ENCODE measurements at regions not wholly inside any gene's neighbourhood (a gene's known extent, or its start where the extent isn't known, plus 50 kb on each side); places are given as distances from the start of the nearest gene placed in this dataset.
A peak's percentile ranks its signal among the peaks of the same experiment; 100 is the strongest.

- Histone ChIP-seq H3K27ac (ENCODE audit: low read length) (no peak overlapping the region), H3K36me3 (ENCODE audit: control insufficient read depth, insufficient read depth, low read length) (no peaks in the 10 kb centered on the region), H3K9me3 (ENCODE audit: control insufficient read depth, low read depth, low read length) (no peaks in the 10 kb centered on the region), H3K27me3 (ENCODE audit: control insufficient read depth, insufficient read depth, low read length) (no peaks in the 10 kb centered on the region), H3K4me3 (ENCODE audit: low read length) (no peak overlapping the region), H3K4me1 (ENCODE audit: control insufficient read depth, insufficient read depth, low read length) (no peaks in the 10 kb centered on the region)
- DNase-seq = no peak
- WGBS (ENCODE audit: insufficient coverage, low lambda C conversion rate) = no CpG with 5 or more reads among the region's 2 CpGs
These were observed 300.1 kb downstream of the SPRY1 start for GRCh38 chr4:123696687-123697086.

GRCh38 chr4:123698556-123698955 lies 302.0 kb downstream of the SPRY1 start:
- DNase-seq = no peak
- H3K9me3 ChIP-seq (ENCODE audit: control insufficient read depth, low read depth, low read length) = no peaks in the 10 kb centered on the region
- 95% methylated on average over 2 of the region's 4 CpGs for WGBS (ENCODE audit: insufficient coverage, low lambda C conversion rate)

GRCh38 chr4:123699880-123700771 lies 303.5 kb downstream of the SPRY1 start:
- Histone ChIP-seq H3K9me3 (ENCODE audit: control insufficient read depth, low read depth, low read length) (no peaks in the 10 kb centered on the region), H3K36me3 (ENCODE audit: control insufficient read depth, insufficient read depth, low read length) (no peaks in the 10 kb centered on the region), H3K27ac (ENCODE audit: low read length) (peak overlapping the region; percentile 12), H3K27me3 (ENCODE audit: control insufficient read depth, insufficient read depth, low read length) (no peaks in the 10 kb centered on the region), H3K4me3 (ENCODE audit: low read length) (no peak overlapping the region), H3K4me1 (ENCODE audit: control insufficient read depth, insufficient read depth, low read length) (no peaks in the 10 kb centered on the region)
- WGBS (ENCODE audit: insufficient coverage, low lambda C conversion rate) = 33% methylated on average over 1 of the region's 6 CpGs
- peak in 1 of 2 donors; percentile 22 for DNase-seq

More at GRCh38 chr4:123698556-123698955, 302.0 kb downstream of the SPRY1 start:
- H3K27ac ChIP-seq (ENCODE audit: low read length) = no peak overlapping the region
- H3K27me3 ChIP-seq (ENCODE audit: control insufficient read depth, insufficient read depth, low read length) = no peaks in the 10 kb centered on the region
- H3K4me3 ChIP-seq (ENCODE audit: low read length) = no peak overlapping the region
- no peaks in the 10 kb centered on the region for H3K4me1 ChIP-seq (ENCODE audit: control insufficient read depth, insufficient read depth, low read length)
- H3K36me3 ChIP-seq (ENCODE audit: control insufficient read depth, insufficient read depth, low read length) = no peaks in the 10 kb centered on the region

GRCh38 chr4:123701131-123701575 lies 304.6 kb downstream of the SPRY1 start:
- 100% methylated on average over 1 of the region's 1 CpG for WGBS (ENCODE audit: insufficient coverage, low lambda C conversion rate)
- no peak overlapping the region for H3K27ac ChIP-seq (ENCODE audit: low read length)
- H3K4me1 ChIP-seq (ENCODE audit: control insufficient read depth, insufficient read depth, low read length) = no peaks in the 10 kb centered on the region
- no peak for DNase-seq
- no peaks in the 10 kb centered on the region for H3K9me3 ChIP-seq (ENCODE audit: control insufficient read depth, low read depth, low read length)
- H3K27me3 ChIP-seq (ENCODE audit: control insufficient read depth, insufficient read depth, low read length) = no peaks in the 10 kb centered on the region
- no peak overlapping the region for H3K4me3 ChIP-seq (ENCODE audit: low read length)
- no peaks in the 10 kb centered on the region for H3K36me3 ChIP-seq (ENCODE audit: control insufficient read depth, insufficient read depth, low read length)

- no peak for DNase-seq
- Histone ChIP-seq H3K4me1 (ENCODE audit: control insufficient read depth, insufficient read depth, low read length) (no peaks in the 10 kb centered on the region), H3K36me3 (ENCODE audit: control insufficient read depth, insufficient read depth, low read length) (peaks cover 7% of the 10 kb centered on the region), H3K27ac (ENCODE audit: low read length) (no peak overlapping the region), H3K4me3 (ENCODE audit: low read length) (no peak overlapping the region), H3K9me3 (ENCODE audit: control insufficient read depth, low read depth, low read length) (peaks cover 12% of the 10 kb centered on the region), H3K27me3 (ENCODE audit: control insufficient read depth, insufficient read depth, low read length) (no peaks in the 10 kb centered on the region)
- 67% methylated on average over 3 of the region's 6 CpGs for WGBS (ENCODE audit: insufficient coverage, low lambda C conversion rate)
These were observed 308.8 kb downstream of the SPRY1 start for GRCh38 chr4:123705419-123705818.

- Histone ChIP-seq H3K36me3 (ENCODE audit: control insufficient read depth, insufficient read depth, low read length) (peaks cover 7% of the 10 kb centered on the region), H3K9me3 (ENCODE audit: control insufficient read depth, low read depth, low read length) (peaks cover 12% of the 10 kb centered on the region), H3K4me1 (ENCODE audit: control insufficient read depth, insufficient read depth, low read length) (no peaks in the 10 kb centered on the region), H3K27ac (ENCODE audit: low read length) (no peak overlapping the region), H3K4me3 (ENCODE audit: low read length) (no peak overlapping the region), H3K27me3 (ENCODE audit: control insufficient read depth, insufficient read depth, low read length) (no peaks in the 10 kb centered on the region)
- DNase-seq = no peak
- no CpG with 5 or more reads among the region's 1 CpG for WGBS (ENCODE audit: insufficient coverage, low lambda C conversion rate)
These were observed 310.4 kb downstream of the SPRY1 start for GRCh38 chr4:123706973-123707372.

GRCh38 chr4:123708902-123709301 lies 312.3 kb downstream of the SPRY1 start:
- Histone ChIP-seq H3K4me1 (ENCODE audit: control insufficient read depth, insufficient read depth, low read length) (no peaks in the 10 kb centered on the region), H3K36me3 (ENCODE audit: control insufficient read depth, insufficient read depth, low read length) (peaks cover 7% of the 10 kb centered on the region), H3K27ac (ENCODE audit: low read length) (no peak overlapping the region), H3K27me3 (ENCODE audit: control insufficient read depth, insufficient read depth, low read length) (no peaks in the 10 kb centered on the region), H3K4me3 (ENCODE audit: low read length) (no peak overlapping the region), H3K9me3 (ENCODE audit: control insufficient read depth, low read depth, low read length) (peaks cover 22% of the 10 kb centered on the region)
- WGBS (ENCODE audit: insufficient coverage, low lambda C conversion rate) = no CpG with 5 or more reads among the region's 2 CpGs
- DNase-seq = no peak

GRCh38 chr4:123709336-123709735 lies 312.7 kb downstream of the SPRY1 start:
- Histone ChIP-seq H3K9me3 (ENCODE audit: control insufficient read depth, low read depth, low read length) (peaks cover 24% of the 10 kb centered on the region), H3K4me1 (ENCODE audit: control insufficient read depth, insufficient read depth, low read length) (no peaks in the 10 kb centered on the region), H3K4me3 (ENCODE audit: low read length) (no peak overlapping the region), H3K27me3 (ENCODE audit: control insufficient read depth, insufficient read depth, low read length) (no peaks in the 10 kb centered on the region), H3K27ac (ENCODE audit: low read length) (no peak overlapping the region), H3K36me3 (ENCODE audit: control insufficient read depth, insufficient read depth, low read length) (peaks cover 7% of the 10 kb centered on the region)
- no CpG with 5 or more reads among the region's 3 CpGs for WGBS (ENCODE audit: insufficient coverage, low lambda C conversion rate)
- DNase-seq = no peak

- no peaks in the 10 kb centered on the region for H3K36me3 ChIP-seq (ENCODE audit: control insufficient read depth, insufficient read depth, low read length)
- H3K4me1 ChIP-seq (ENCODE audit: control insufficient read depth, insufficient read depth, low read length) = no peaks in the 10 kb centered on the region
- no peak for DNase-seq
These were observed 334.4 kb downstream of the SPRY1 start for GRCh38 chr4:123731035-123731434.

GRCh38 chr4:123737156-123737555 lies 340.6 kb downstream of the SPRY1 start:
- no CpG with 5 or more reads among the region's 1 CpG for WGBS (ENCODE audit: insufficient coverage, low lambda C conversion rate)

More at GRCh38 chr4:123731035-123731434, 334.4 kb downstream of the SPRY1 start:
- H3K9me3 ChIP-seq (ENCODE audit: control insufficient read depth, low read depth, low read length) = no peaks in the 10 kb centered on the region
- WGBS (ENCODE audit: insufficient coverage, low lambda C conversion rate) = no CpG with 5 or more reads among the region's 1 CpG
- no peak overlapping the region for H3K4me3 ChIP-seq (ENCODE audit: low read length)
- H3K27ac ChIP-seq (ENCODE audit: low read length) = no peak overlapping the region
- H3K27me3 ChIP-seq (ENCODE audit: control insufficient read depth, insufficient read depth, low read length) = no peaks in the 10 kb centered on the region

GRCh38 chr4:123739806-123740205 lies 343.2 kb downstream of the SPRY1 start:
- no peak overlapping the region for H3K4me3 ChIP-seq (ENCODE audit: low read length)
- no peaks in the 10 kb centered on the region for H3K9me3 ChIP-seq (ENCODE audit: control insufficient read depth, low read depth, low read length)
- no peaks in the 10 kb centered on the region for H3K4me1 ChIP-seq (ENCODE audit: control insufficient read depth, insufficient read depth, low read length)
- H3K27ac ChIP-seq (ENCODE audit: low read length) = no peak overlapping the region
- WGBS (ENCODE audit: insufficient coverage, low lambda C conversion rate) = 100% methylated on average over 1 of the region's 4 CpGs
- H3K36me3 ChIP-seq (ENCODE audit: control insufficient read depth, insufficient read depth, low read length) = no peaks in the 10 kb centered on the region
- H3K27me3 ChIP-seq (ENCODE audit: control insufficient read depth, insufficient read depth, low read length) = no peaks in the 10 kb centered on the region
- no peak for DNase-seq

More at GRCh38 chr4:123737156-123737555, 340.6 kb downstream of the SPRY1 start:
- Histone ChIP-seq H3K4me1 (ENCODE audit: control insufficient read depth, insufficient read depth, low read length) (no peaks in the 10 kb centered on the region), H3K4me3 (ENCODE audit: low read length) (no peak overlapping the region), H3K36me3 (ENCODE audit: control insufficient read depth, insufficient read depth, low read length) (no peaks in the 10 kb centered on the region), H3K27ac (ENCODE audit: low read length) (no peak overlapping the region), H3K9me3 (ENCODE audit: control insufficient read depth, low read depth, low read length) (no peaks in the 10 kb centered on the region), H3K27me3 (ENCODE audit: control insufficient read depth, insufficient read depth, low read length) (no peaks in the 10 kb centered on the region)
- DNase-seq = no peak

Data from large intestine (tissue), 3 donors.